Muscle of leg (tissue), 3 donors: ENCODE measurements at regions not wholly inside any gene's neighbourhood (a gene's known extent, or its start where the extent isn't known, plus 50 kb on each side); places are given as distances from the start of the nearest gene placed in this dataset.

Experiments
- DNase-seq: peaks from one replicate; pipeline ENCODE4 v3.0.0; 2013
- H3K27ac ChIP-seq: one replicate; pipeline ENCODE4 v1.5.1; 2013; ENCODE audit warnings: mild to moderate bottlenecking, low read length, control low read depth
- H3K27me3 ChIP-seq: one replicate; pipeline ENCODE4 v1.6.1; 2013; ENCODE audit warnings: low read length; ENCODE audit not compliant: control insufficient read depth, insufficient read depth
- H3K36me3 ChIP-seq: one replicate; pipeline ENCODE4 v1.6.1; 2013; ENCODE audit warnings: low read length; ENCODE audit not compliant: control insufficient read depth, insufficient read depth
- H3K4me1 ChIP-seq: one replicate; pipeline ENCODE4 v1.6.1; 2013; ENCODE audit warnings: low read length; ENCODE audit not compliant: control insufficient read depth, insufficient read depth
- H3K4me3 ChIP-seq: one replicate; pipeline ENCODE4 v1.5.1; 2013; ENCODE audit warnings: low read length, control low read depth
- H3K9me3 ChIP-seq: replicated peaks from 2 replicates; pipeline ENCODE4 v1.6.1; 2013; ENCODE audit warnings: low read depth, low read length; ENCODE audit not compliant: control insufficient read depth
- WGBS: methylation state at CpG from one replicate; pipeline ENCODE4 v1.1.5; 2013; ENCODE audit warnings: missing lambda C conversion rate; ENCODE audit not compliant: insufficient coverage; 5-methylcytosine and 5-hydroxymethylcytosine counted together

- H3K9me3 ChIP-seq: no peaks in the 10 kb centered on the region
- no peak for DNase-seq
- H3K27me3 ChIP-seq: no peaks in the 10 kb centered on the region
- no peak overlapping the region for H3K4me3 ChIP-seq
- no peak overlapping the region for H3K27ac ChIP-seq
- no peaks in the 10 kb centered on the region for H3K4me1 ChIP-seq
- WGBS: 75% methylated on average over 2 of the region's 2 CpGs
- H3K36me3 ChIP-seq: no peaks in the 10 kb centered on the region
Observed at GRCh38 chr11:23755769-23756168, 741.1 kb upstream of the LUZP2 start.

DNA sequence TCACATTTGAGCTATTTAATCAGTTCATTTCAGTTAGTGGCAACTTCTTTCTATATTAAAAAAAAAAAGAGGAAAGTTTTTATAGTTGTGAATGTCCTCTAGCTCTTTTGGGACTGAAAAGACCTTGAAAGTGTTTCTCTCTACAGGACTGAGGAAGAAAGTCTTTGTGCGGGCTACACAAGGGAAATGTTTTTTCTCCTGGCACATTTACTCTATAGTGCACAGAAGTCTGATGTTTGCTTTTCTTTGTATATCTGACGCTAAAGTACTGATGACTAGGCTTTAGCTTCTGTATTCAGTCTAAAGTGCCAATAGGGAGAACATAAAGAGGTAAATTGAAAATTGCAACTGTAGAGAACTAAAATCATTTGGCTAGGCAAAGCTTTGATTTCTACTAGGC lies 737.4 kb upstream of the LUZP2 start:
- no CpG with 5 or more reads among the region's 2 CpGs for WGBS
- no peak overlapping the region for H3K27ac ChIP-seq

DNA sequence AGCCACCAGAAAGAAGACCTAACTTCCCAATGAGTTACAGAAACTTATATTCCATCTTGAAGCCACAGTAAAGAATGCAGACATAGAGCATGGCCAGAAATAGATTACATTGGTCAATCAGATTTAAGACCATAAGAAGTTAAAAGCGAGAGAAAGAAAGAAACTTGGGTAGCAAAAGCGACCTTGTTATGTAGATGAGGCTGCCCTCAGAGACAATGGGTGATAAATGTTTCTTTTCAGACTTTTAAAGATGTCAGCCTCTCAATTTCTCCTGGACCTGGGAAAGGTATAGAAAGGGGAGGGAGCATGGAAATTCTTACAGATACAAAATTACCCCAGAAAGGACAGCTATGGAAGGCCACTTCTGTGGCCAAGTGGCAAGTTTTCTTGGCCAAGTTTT lies 732.6 kb upstream of the LUZP2 start:
- peaks cover 3% of the 10 kb centered on the region for H3K9me3 ChIP-seq
- H3K4me1 ChIP-seq: no peaks in the 10 kb centered on the region
- no peaks in the 10 kb centered on the region for H3K27me3 ChIP-seq
- H3K36me3 ChIP-seq: no peaks in the 10 kb centered on the region
- 100% methylated on average over 1 of the region's 2 CpGs for WGBS
- no peak overlapping the region for H3K4me3 ChIP-seq
- no peak for DNase-seq
- no peak overlapping the region for H3K27ac ChIP-seq

More for the DNA sequence above, 737.4 kb upstream of the LUZP2 start:
- no peak for DNase-seq
- Histone ChIP-seq H3K27me3 (no peaks in the 10 kb centered on the region), H3K36me3 (no peaks in the 10 kb centered on the region), H3K9me3 (no peaks in the 10 kb centered on the region), H3K4me3 (no peak overlapping the region), H3K4me1 (no peaks in the 10 kb centered on the region)

GRCh38 chr11:23765682-23766252 lies 731.1 kb upstream of the LUZP2 start:
- WGBS: no CpG with 5 or more reads among the region's 2 CpGs
- Histone ChIP-seq H3K9me3 (peaks cover 9% of the 10 kb centered on the region), H3K27me3 (no peaks in the 10 kb centered on the region), H3K4me3 (no peak overlapping the region), H3K36me3 (no peaks in the 10 kb centered on the region), H3K4me1 (no peaks in the 10 kb centered on the region), H3K27ac (no peak overlapping the region)
- DNase-seq: no peak

GRCh38 chr11:23767576-23767975 lies 729.3 kb upstream of the LUZP2 start:
- no peak for DNase-seq

GRCh38 chr11:23769214-23769613 lies 727.6 kb upstream of the LUZP2 start:
- H3K4me3 ChIP-seq: no peak overlapping the region
- DNase-seq: no peak
- no peaks in the 10 kb centered on the region for H3K4me1 ChIP-seq

More at GRCh38 chr11:23767576-23767975, 729.3 kb upstream of the LUZP2 start:
- WGBS: no CpG with 5 or more reads among the region's 1 CpG
- no peak overlapping the region for H3K27ac ChIP-seq
- no peaks in the 10 kb centered on the region for H3K27me3 ChIP-seq
- no peaks in the 10 kb centered on the region for H3K36me3 ChIP-seq
- no peak overlapping the region for H3K4me3 ChIP-seq
- no peaks in the 10 kb centered on the region for H3K4me1 ChIP-seq
- peaks cover 11% of the 10 kb centered on the region for H3K9me3 ChIP-seq

DNA sequence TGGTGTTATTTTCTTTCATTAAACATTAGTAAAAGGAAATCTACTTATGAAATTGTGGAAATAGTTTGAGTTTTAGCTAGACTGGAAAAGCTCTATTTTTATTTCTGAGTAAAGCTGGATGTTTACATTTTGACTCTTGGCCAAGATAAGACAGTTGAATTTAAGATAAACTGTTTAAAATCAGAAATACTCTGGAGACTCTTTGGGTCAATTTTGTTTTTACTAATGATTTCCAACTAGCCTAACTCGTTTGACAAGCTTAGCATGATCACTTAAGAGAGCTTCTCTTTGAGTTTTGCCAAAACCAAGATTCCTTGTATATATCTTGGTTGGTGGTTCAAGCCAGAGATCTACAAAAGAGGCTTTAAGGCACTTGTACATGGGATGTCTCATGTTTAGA lies 724.8 kb upstream of the LUZP2 start:
- no peaks in the 10 kb centered on the region for H3K27me3 ChIP-seq
- no peaks in the 10 kb centered on the region for H3K36me3 ChIP-seq
- H3K27ac ChIP-seq: no peak overlapping the region
- WGBS: no CpG with 5 or more reads among the region's 1 CpG
- H3K9me3 ChIP-seq: peaks cover 11% of the 10 kb centered on the region
- DNase-seq: peak; percentile 11
- H3K4me3 ChIP-seq: no peak overlapping the region
- no peaks in the 10 kb centered on the region for H3K4me1 ChIP-seq

More at GRCh38 chr11:23769214-23769613, 727.6 kb upstream of the LUZP2 start:
- WGBS: 50% methylated on average over 1 of the region's 1 CpG
- Histone ChIP-seq H3K9me3 (peaks cover 11% of the 10 kb centered on the region), H3K27me3 (no peaks in the 10 kb centered on the region), H3K36me3 (no peaks in the 10 kb centered on the region), H3K27ac (no peak overlapping the region)

DNA sequence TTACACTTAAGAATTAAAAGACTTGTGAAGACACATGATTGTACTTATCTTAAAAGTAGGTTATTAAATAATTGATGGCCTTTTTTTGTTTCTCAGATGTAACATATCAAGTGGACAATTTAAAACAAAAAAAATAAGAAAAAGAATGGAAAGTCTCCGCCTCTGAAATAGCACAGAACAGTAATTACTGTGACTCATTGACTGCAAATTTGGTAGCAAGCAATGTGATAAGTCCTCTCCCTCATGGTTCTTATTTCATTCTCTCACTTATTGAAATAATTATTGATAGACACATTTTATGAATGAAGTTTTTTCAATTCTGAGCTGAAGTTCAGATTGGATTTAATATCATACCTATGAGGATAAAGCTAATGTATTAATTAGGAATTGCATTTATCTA lies 717.9 kb upstream of the LUZP2 start:
- no peak for DNase-seq
- H3K27ac ChIP-seq: no peak overlapping the region
- H3K4me1 ChIP-seq: no peaks in the 10 kb centered on the region
- H3K36me3 ChIP-seq: no peaks in the 10 kb centered on the region
- no CpG with 5 or more reads among the region's 1 CpG for WGBS
- H3K9me3 ChIP-seq: no peaks in the 10 kb centered on the region
- no peaks in the 10 kb centered on the region for H3K27me3 ChIP-seq
- H3K4me3 ChIP-seq: no peak overlapping the region

- no peaks in the 10 kb centered on the region for H3K4me1 ChIP-seq
- no peak overlapping the region for H3K4me3 ChIP-seq
- no peaks in the 10 kb centered on the region for H3K27me3 ChIP-seq
- no peak overlapping the region for H3K27ac ChIP-seq
- no peak for DNase-seq
- H3K9me3 ChIP-seq: no peaks in the 10 kb centered on the region
- no peaks in the 10 kb centered on the region for H3K36me3 ChIP-seq
Observed at GRCh38 chr11:23780231-23780630, 716.6 kb upstream of the LUZP2 start.

GRCh38 chr11:23781803-23782560 lies 714.9 kb upstream of the LUZP2 start:
- H3K4me3 ChIP-seq: no peak overlapping the region
- H3K4me1 ChIP-seq: no peaks in the 10 kb centered on the region
- H3K9me3 ChIP-seq: no peaks in the 10 kb centered on the region
- no CpG with 5 or more reads among the region's 4 CpGs for WGBS
- no peak for DNase-seq
- H3K27ac ChIP-seq: no peak overlapping the region
- H3K27me3 ChIP-seq: no peaks in the 10 kb centered on the region
- no peaks in the 10 kb centered on the region for H3K36me3 ChIP-seq
